H1 (cell line): ENCODE measurements at regions not wholly inside any gene's neighbourhood (a gene's known extent, or its start where the extent isn't known, plus 50 kb on each side); places are given as distances from the start of the nearest gene placed in this dataset.

Experiments used
- ASH2L ChIP-seq: fragments of 200-600, 300-600 bp; sonication (generic); IDR thresholded peaks from one replicate; pipeline ENCODE4 v1.7.1; 2017; ENCODE audit warnings: low read length
- MAFK ChIP-seq: IDR thresholded peaks from 2 replicates; pipeline ENCODE4 v1.6.1; 2012; ENCODE audit warnings: low read depth, mild to moderate bottlenecking, improper control_type of control experiment, low read length
- RBBP5 ChIP-seq: IDR thresholded peaks from 2 replicates; pipeline ENCODE4 v1.7.1; 2012; ENCODE audit warnings: low read depth, mild to moderate bottlenecking, inconsistent platforms, low read length, moderate library complexity, borderline replicate concordance
- RXRA ChIP-seq: IDR thresholded peaks from 2 replicates; pipeline ENCODE4 v1.6.1; 2011; ENCODE audit warnings: low read depth, mild to moderate bottlenecking, low read length, moderate library complexity; ENCODE audit not compliant: insufficient read depth
- TBP ChIP-seq: IDR thresholded peaks from 2 replicates; pipeline ENCODE4 v1.6.1; 2011; ENCODE audit warnings: low read depth, low read length, improper control_type of control experiment
- YY1 ChIP-seq: IDR thresholded peaks from 2 replicates; pipeline ENCODE4 v1.6.1; 2011; ENCODE audit warnings: low read depth, mild to moderate bottlenecking, low read length

DNA sequence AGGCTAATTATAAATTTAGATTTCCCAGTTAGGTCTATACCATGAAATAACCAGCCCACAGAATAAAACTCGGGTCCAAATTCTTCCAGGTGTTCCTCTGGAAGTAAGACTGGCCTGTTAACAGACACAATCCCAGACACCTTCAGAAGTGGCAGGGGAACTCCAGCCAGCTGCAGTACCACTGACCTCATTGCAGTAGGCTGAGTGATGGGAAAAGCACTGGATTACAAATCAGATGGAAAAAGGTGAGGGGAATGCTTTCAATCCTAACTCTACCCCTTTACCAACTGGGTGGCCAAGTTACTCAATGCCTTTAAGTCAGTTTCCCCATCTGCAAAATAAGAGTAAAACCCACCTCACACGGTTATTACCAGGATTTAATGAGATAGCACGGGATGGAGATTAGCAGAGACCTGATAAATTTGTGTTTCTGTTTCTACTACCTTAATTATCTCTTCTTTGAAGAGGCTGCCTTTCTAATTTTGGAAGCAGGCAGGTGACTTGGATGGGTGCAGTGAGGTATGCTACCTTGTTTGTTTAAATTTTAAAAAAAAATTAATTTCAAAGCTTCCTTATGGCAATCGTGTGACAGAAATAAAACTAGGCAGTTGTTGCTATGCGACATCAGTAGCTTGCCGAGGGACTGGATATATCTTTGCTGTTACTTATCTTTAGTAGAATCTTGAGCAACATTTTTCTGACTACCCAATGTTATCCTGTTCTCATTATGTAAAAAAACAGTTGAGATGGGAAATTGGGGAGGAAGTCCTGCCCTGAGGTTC, 167.3 kb upstream of the GRIN2B start (continued):
- TF ChIP-seq RXRA = no peak
- no peak for TF ChIP-seq RBBP5
- no peak for TF ChIP-seq ASH2L
- TF ChIP-seq MAFK = no peak
- no peak for TF ChIP-seq TBP
- TF ChIP-seq YY1 = no peak
- TF ChIP-seq, all 59 proteins: peak for 0
